ENCODE measurements at regions not wholly inside any gene's neighbourhood (a gene's known extent, or its start where the extent isn't known, plus 50 kb on each side); places are given as distances from the start of the nearest gene placed in this dataset.

DNA sequence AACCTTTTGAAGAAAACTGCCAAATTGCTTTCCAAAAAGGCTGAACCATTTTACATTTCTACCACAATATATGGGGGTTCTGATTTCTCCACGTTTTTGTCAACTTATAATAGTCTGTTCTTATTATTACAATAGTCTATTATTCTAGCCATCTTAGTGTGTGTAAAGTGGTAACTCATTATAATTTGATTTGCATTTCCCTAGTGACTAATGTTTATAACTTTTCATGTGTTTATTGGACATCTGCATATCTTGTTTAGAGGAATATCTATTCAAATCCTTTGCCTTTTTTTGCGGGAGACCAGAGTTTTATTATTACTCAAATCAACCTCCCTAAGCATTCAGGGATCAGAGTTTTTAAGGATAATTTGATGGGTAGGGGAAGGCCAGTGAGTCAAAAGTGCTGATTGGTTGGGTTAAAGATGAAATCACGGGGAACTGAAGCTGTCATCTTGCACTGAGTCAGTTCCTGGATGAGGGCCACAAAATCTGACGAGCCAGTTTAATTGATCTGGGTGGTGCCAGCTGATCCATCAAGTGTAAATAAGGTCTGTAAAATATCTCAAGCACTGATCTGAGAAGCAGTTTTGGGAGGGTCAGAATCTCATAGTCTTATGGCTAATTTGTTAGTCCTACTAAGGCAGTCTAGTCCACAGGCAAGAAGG is 303.4 kb upstream of the NCKAP5 start:
- TF ChIP-seq, protein P1, sequence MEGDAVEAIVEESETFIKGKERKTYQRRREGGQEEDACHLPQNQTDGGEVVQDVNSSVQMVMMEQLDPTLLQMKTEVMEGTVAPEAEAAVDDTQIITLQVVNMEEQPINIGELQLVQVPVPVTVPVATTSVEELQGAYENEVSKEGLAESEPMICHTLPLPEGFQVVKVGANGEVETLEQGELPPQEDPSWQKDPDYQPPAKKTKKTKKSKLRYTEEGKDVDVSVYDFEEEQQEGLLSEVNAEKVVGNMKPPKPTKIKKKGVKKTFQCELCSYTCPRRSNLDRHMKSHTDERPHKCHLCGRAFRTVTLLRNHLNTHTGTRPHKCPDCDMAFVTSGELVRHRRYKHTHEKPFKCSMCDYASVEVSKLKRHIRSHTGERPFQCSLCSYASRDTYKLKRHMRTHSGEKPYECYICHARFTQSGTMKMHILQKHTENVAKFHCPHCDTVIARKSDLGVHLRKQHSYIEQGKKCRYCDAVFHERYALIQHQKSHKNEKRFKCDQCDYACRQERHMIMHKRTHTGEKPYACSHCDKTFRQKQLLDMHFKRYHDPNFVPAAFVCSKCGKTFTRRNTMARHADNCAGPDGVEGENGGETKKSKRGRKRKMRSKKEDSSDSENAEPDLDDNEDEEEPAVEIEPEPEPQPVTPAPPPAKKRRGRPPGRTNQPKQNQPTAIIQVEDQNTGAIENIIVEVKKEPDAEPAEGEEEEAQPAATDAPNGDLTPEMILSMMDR (IDR thresholded peaks at IDR 0.05) = no peak
- TF ChIP-seq POLR2A (IDR thresholded peaks at IDR 0.05) (no peak), POLR2AphosphoS5 (IDR thresholded peaks at IDR 0.05) (no peak)
